Muscle of back (tissue), 3 donors: ENCODE measurements at regions not wholly inside any gene's neighbourhood (a gene's known extent, or its start where the extent isn't known, plus 50 kb on each side); places are given as distances from the start of the nearest gene placed in this dataset.
"Not testable (repeated sequence)": the region's sequence is repeated elsewhere in the genome, so short reads cannot be mapped to it uniquely, and the experiment has no call there.

Experiments used
- DNase-seq, 3 donors: peaks; one replicate each; pipeline versions ENCODE4 v3.0.0 to v3.0.0-alpha.2; 2013

- DNase-seq: not testable (repeated sequence)
These were observed 232.8 kb downstream of the SHCBP1 start for GRCh38 chr16:46388354-46388753.

- DNase-seq: not testable (repeated sequence)
These were observed 233.5 kb downstream of the SHCBP1 start for GRCh38 chr16:46387720-46388119.

- not testable (repeated sequence) for DNase-seq
These were observed 234.2 kb downstream of the SHCBP1 start for GRCh38 chr16:46386805-46387620.

GRCh38 chr16:46386110-46386771, 234.9 kb downstream of the SHCBP1 start:
- not testable (repeated sequence) for DNase-seq

GRCh38 chr16:46384285-46385061, 236.7 kb downstream of the SHCBP1 start:
- DNase-seq: peak in 1 of 3 donors; percentile 19

GRCh38 chr16:46383581-46383980, 237.6 kb downstream of the SHCBP1 start:
- not testable (repeated sequence) for DNase-seq

- DNase-seq: peak in 1 of 3 donors; percentile 8
These were observed 238.2 kb downstream of the SHCBP1 start for GRCh38 chr16:46382791-46383541.

- DNase-seq: not testable (repeated sequence)
These were observed 239.1 kb downstream of the SHCBP1 start for GRCh38 chr16:46382079-46382478.

GRCh38 chr16:46381344-46381743, 239.8 kb downstream of the SHCBP1 start:
- DNase-seq: not testable (repeated sequence)
